OCI-LY3 (cell line): ENCODE measurements at regions not wholly inside any gene's neighbourhood (a gene's known extent, or its start where the extent isn't known, plus 50 kb on each side); places are given as distances from the start of the nearest gene placed in this dataset.

ENCODE experiments used
- EZH2phosphoT487 ChIP-seq: fragments of 200-600 bp; shearing (Covaris generic); IDR thresholded peaks from 2 replicates; pipeline ENCODE4 v1.6.1; 2018; ENCODE audit warnings: antibody characterized with exemption, mixed run types, low read depth
- TF ChIP-seq, protein P1 (sequence below): fragments of 200-600, 300-600 bp; sonication (generic); IDR thresholded peaks from 2 replicates; pipeline ENCODE4 v1.5.1; 2014; ENCODE audit warnings: antibody characterized with exemption, low read length, low read depth

GRCh38 chr4:11098461-11098860 is 330.2 kb downstream of the HS3ST1 start:
- TF ChIP-seq, protein P1, sequence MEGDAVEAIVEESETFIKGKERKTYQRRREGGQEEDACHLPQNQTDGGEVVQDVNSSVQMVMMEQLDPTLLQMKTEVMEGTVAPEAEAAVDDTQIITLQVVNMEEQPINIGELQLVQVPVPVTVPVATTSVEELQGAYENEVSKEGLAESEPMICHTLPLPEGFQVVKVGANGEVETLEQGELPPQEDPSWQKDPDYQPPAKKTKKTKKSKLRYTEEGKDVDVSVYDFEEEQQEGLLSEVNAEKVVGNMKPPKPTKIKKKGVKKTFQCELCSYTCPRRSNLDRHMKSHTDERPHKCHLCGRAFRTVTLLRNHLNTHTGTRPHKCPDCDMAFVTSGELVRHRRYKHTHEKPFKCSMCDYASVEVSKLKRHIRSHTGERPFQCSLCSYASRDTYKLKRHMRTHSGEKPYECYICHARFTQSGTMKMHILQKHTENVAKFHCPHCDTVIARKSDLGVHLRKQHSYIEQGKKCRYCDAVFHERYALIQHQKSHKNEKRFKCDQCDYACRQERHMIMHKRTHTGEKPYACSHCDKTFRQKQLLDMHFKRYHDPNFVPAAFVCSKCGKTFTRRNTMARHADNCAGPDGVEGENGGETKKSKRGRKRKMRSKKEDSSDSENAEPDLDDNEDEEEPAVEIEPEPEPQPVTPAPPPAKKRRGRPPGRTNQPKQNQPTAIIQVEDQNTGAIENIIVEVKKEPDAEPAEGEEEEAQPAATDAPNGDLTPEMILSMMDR = no peak
- no peak for TF ChIP-seq EZH2phosphoT487
